Gastroesophageal sphincter (tissue), 4 donors: ENCODE measurements at regions not wholly inside any gene's neighbourhood (a gene's known extent, or its start where the extent isn't known, plus 50 kb on each side); places are given as distances from the start of the nearest gene placed in this dataset.

Source experiments
- ATAC-seq: fragments of 150-250 bp; one replicate; pipeline ENCODE4 v1.9.1; 2016; ENCODE audit warnings: mild to moderate bottlenecking, moderate library complexity
- H3K27ac ChIP-seq, 4 donors: fragments of 200-600 bp; sonication (generic) in 3 of 4; 1 replicate in 3 of 4; 2 replicates in 1 of 4; pipeline ENCODE4 v1.5.1; 2016 to 2019
- H3K27me3 ChIP-seq: fragments of 200-600 bp; sonication (generic); one replicate; pipeline ENCODE4 v1.5.1; 2019
- H3K36me3 ChIP-seq, 2 donors: fragments of 200-600 bp; sonication (generic); one replicate each; pipeline ENCODE4 v1.5.1; 2019; ENCODE audit warnings: control low read depth in 1 of 2
- H3K4me1 ChIP-seq, 3 donors: fragments of 200-600 bp; sonication (generic); 1 replicate in 2 of 3; 2 replicates in 1 of 3; pipeline ENCODE4 v1.5.1; 2016 to 2019; ENCODE audit warnings: control low read depth in 2 of 3
- H3K4me3 ChIP-seq, 2 donors: fragments of 200-600 bp; sonication (generic); one replicate each; pipeline ENCODE4 v1.5.1; 2019; ENCODE audit warnings: mild to moderate bottlenecking in 1 of 2, moderate library complexity in 1 of 2
- H3K9me3 ChIP-seq, 3 donors: fragments of 200-600 bp; sonication (generic); one replicate each; pipeline ENCODE4 v1.5.1; 2017 to 2019; ENCODE audit warnings: control low read depth in 2 of 3
- EP300 ChIP-seq: sonication (generic); formaldehyde crosslinking; IDR thresholded peaks from one replicate; pipeline ENCODE4 v1.6.1; 2017; ENCODE audit warnings: antibody characterized with exemption, mild to moderate bottlenecking
- POLR2A ChIP-seq, 2 donors: fragments of 450-650 bp; IDR thresholded peaks; one replicate each; pipeline ENCODE4 v1.6.1; 2017; ENCODE audit warnings: antibody characterized with exemption in 2 of 2, mild to moderate bottlenecking in 2 of 2, moderate library complexity in 1 of 2
- POLR2AphosphoS5 ChIP-seq: sonication (generic); formaldehyde crosslinking; IDR thresholded peaks from one replicate; pipeline ENCODE4 v1.6.1; 2017; ENCODE audit warnings: antibody characterized with exemption
- WGBS, 2 donors: methylation state at CpG; one replicate each; pipeline ENCODE4 v1.1.5; 2018; ENCODE audit warnings: low coverage in 1 of 2; 5-methylcytosine and 5-hydroxymethylcytosine counted together
- TF ChIP-seq, protein P1 (sequence below), 4 experiments: fragments of 200-600 bp in 2 of 4; fragments of 450-650 bp in 2 of 4; sonication (generic) in 1 of 4; IDR thresholded peaks; one replicate each; pipeline ENCODE4 v1.5.1; 2017 to 2019; ENCODE audit warnings: antibody characterized with exemption in 4 of 4, mild to moderate bottlenecking in 2 of 4, moderate library complexity in 2 of 4

DNA sequence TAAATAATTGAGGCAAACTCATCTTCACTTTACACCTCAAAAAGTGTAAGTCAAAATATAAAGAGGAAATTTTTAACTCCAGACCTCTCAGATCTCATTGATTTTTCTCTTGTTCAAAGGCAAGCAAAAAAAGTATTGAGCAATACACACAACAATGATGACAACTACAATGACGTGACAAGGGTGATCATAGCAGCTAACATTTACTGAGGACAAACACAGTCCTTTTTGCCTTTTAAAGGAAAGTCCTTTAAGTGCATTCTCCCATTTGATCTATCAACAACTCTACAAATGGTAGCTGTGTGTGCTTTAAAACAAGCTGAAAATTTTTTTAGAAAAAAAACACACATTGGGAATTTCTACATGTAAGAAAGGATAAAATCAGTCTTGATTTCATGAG, 123.5 kb upstream of the CTAGE1 start:
- 88 to 92% methylated on average over 1 of the region's 1 CpG for WGBS, 2 donors
- no peak overlapping the region for H3K27ac ChIP-seq

DNA sequence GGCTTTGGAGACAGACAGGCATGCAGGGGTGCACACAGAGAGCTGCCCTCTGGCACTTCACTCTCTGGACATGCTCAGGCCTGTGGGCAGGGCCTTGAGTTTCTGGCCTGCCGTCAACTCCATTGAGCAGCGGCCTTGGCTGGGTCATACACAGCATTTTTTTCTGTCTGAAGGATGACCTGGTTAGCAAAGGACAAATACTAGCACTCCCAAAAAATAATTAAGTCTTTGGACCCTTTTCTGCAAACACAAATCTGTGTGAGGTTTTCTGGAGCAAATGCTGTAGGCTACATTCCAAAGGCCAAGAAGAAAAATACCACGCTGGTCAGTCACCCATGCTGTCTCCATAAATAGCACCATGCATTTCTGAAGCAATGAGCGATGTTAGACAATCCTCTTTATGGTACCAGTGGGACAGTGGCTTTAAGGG, 124.7 kb upstream of the CTAGE1 start:
- H3K9me3 ChIP-seq: no peaks in the 10 kb centered on the region
- H3K36me3 ChIP-seq: no peaks in the 10 kb centered on the region
- no peaks in the 10 kb centered on the region for H3K27me3 ChIP-seq
- no peak overlapping the region for H3K4me3 ChIP-seq
- TF ChIP-seq POLR2A (IDR thresholded peaks at IDR 0.05) (no peak), POLR2AphosphoS5 (no peak), EP300 (no peak)
- TF ChIP-seq, protein P1, sequence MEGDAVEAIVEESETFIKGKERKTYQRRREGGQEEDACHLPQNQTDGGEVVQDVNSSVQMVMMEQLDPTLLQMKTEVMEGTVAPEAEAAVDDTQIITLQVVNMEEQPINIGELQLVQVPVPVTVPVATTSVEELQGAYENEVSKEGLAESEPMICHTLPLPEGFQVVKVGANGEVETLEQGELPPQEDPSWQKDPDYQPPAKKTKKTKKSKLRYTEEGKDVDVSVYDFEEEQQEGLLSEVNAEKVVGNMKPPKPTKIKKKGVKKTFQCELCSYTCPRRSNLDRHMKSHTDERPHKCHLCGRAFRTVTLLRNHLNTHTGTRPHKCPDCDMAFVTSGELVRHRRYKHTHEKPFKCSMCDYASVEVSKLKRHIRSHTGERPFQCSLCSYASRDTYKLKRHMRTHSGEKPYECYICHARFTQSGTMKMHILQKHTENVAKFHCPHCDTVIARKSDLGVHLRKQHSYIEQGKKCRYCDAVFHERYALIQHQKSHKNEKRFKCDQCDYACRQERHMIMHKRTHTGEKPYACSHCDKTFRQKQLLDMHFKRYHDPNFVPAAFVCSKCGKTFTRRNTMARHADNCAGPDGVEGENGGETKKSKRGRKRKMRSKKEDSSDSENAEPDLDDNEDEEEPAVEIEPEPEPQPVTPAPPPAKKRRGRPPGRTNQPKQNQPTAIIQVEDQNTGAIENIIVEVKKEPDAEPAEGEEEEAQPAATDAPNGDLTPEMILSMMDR (IDR thresholded peaks at IDR 0.05): no peak
- peaks cover 0 to 30% (median 0%) of the 10 kb centered on the region in 3 donors for H3K4me1 ChIP-seq
- peak overlapping the region in 1 of 4 donors; percentile 10 for H3K27ac ChIP-seq
- peak; percentile 20 for ATAC-seq
- 33 to 48% methylated on average over 2 to 4 of the region's 4 CpGs for whole genome bisulfite sequencing, 2 donors

More for the DNA sequence above, 123.5 kb upstream of the CTAGE1 start:
- Histone ChIP-seq H3K4me1 (peaks cover 0 to 20% (median 0%) of the 10 kb centered on the region in 3 donors), H3K27me3 (no peaks in the 10 kb centered on the region), H3K4me3 (no peak overlapping the region), H3K9me3 (no peaks in the 10 kb centered on the region), H3K36me3 (no peaks in the 10 kb centered on the region)
- no peak for ATAC-seq
- TF ChIP-seq, protein P1 (IDR thresholded peaks at IDR 0.05): no peak
- no peak for TF ChIP-seq POLR2AphosphoS5
- no peak for TF ChIP-seq POLR2A (IDR thresholded peaks at IDR 0.05)
- no peak for TF ChIP-seq EP300

- Histone ChIP-seq H3K4me3 (no peak overlapping the region), H3K4me1 (peaks cover 0 to 30% (median 0%) of the 10 kb centered on the region in 3 donors), H3K27me3 (no peaks in the 10 kb centered on the region), H3K9me3 (no peaks in the 10 kb centered on the region), H3K27ac (peak overlapping the region in 1 of 4 donors; percentile 10), H3K36me3 (no peaks in the 10 kb centered on the region)
- 54 to 85% methylated on average over 2 to 4 of the region's 4 CpGs for WGBS, 2 donors
- TF ChIP-seq POLR2AphosphoS5 (no peak), POLR2A (IDR thresholded peaks at IDR 0.05) (no peak), EP300 (no peak)
- TF ChIP-seq, protein P1 (IDR thresholded peaks at IDR 0.05): no peak
- no peak for ATAC-seq
Observed at GRCh38 chr18:22543769-22544168, 126.1 kb upstream of the CTAGE1 start.

DNA sequence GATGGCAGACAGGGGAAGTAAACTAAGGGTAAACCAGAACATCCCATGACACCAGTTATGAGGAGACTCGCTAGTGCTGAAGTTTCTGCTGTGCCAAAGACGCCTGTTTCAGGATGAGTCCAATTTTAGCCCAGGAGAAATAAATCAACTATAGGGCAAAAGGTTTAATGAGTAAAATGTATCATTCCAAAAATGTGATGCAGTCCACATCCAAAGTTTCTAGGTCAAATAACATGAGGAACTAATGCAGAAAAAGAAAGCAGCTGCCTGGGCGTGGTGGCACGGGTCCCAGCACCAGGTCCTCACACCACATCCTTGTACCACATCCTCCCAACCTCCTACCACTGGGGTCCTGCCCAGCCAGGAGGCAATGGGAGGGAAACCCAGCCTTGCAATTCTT, 126.9 kb upstream of the CTAGE1 start:
- Histone ChIP-seq H3K36me3 (no peaks in the 10 kb centered on the region), H3K4me3 (no peak overlapping the region), H3K27ac (peak overlapping the region in 2 of 4 donors; percentile 16 to 24), H3K9me3 (no peaks in the 10 kb centered on the region), H3K4me1 (peaks cover 0 to 30% (median 0%) of the 10 kb centered on the region in 3 donors), H3K27me3 (no peaks in the 10 kb centered on the region)
- no peak for ATAC-seq
- TF ChIP-seq POLR2AphosphoS5 (no peak), EP300 (no peak), POLR2A (IDR thresholded peaks at IDR 0.05) (no peak)
- TF ChIP-seq, protein P1 (IDR thresholded peaks at IDR 0.05): no peak
- WGBS, 2 donors: 62 to 74% methylated on average over 3 to 4 of the region's 4 CpGs

GRCh38 chr18:22545066-22545760, 127.5 kb upstream of the CTAGE1 start:
- no peak overlapping the region for H3K4me3 ChIP-seq
- H3K36me3 ChIP-seq: no peaks in the 10 kb centered on the region
- H3K27me3 ChIP-seq: no peaks in the 10 kb centered on the region
- TF ChIP-seq EP300 (no peak), POLR2A (IDR thresholded peaks at IDR 0.05) (no peak), POLR2AphosphoS5 (no peak)
- TF ChIP-seq, protein P1 (IDR thresholded peaks at IDR 0.05): no peak
- no peaks in the 10 kb centered on the region for H3K9me3 ChIP-seq
- 82% methylated on average over 6 of the region's 6 CpGs; no CpG with 5 or more reads in 1 of the 2 donors for WGBS, 2 donors
- peak; percentile 42 for ATAC-seq
- peak overlapping the region in 1 of 4 donors; percentile 16 for H3K27ac ChIP-seq
- peaks cover 0 to 30% (median 0%) of the 10 kb centered on the region in 3 donors for H3K4me1 ChIP-seq
